ENCODE measurements at regions not wholly inside any gene's neighbourhood (a gene's known extent, or its start where the extent isn't known, plus 50 kb on each side); places are given as distances from the start of the nearest gene placed in this dataset.
"Not testable (repeated sequence)": the region's sequence is repeated elsewhere in the genome, so short reads cannot be mapped to it uniquely, and the experiment has no call there.

DNA sequence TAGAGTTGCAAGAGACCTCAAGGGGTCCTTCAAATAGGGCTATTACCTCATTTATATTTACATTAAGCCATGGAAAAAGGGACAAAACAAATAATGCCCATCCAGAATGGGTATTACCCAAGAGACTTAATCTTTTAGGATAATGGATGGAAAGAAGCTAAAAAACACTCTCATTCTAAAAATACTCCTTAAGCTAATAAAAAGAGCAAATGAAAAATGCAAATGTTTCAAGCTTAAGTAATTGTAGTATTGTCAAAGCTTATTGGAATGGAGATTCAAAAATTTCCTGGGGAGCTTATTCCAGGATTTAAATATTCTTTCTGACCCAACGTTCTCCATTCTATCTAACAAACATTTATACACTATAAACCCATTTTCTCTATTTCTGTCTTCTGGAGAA lies 107.8 kb upstream of the SPIN4 start:
- DNase-seq: no peak

DNA sequence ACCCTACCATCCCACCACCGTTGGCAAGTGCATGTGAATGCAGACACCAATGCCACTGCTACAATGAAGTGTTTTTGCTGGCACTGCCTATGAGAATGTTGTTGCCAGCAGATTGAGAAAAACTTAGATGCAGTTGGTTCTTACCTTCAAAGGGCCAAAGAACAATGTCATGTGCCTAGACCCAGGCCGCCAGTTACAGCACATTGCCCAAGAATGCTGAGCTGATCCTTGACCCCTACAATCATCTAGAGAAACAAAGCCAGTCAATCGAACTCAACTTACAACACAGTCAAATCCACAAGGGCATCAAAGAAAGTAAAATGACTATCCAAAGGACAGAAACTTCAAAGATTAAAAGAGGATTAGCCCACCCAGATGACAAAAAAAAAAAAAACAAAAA lies 102.4 kb upstream of the SPIN4 start:
- no peak for DNase-seq

DNA sequence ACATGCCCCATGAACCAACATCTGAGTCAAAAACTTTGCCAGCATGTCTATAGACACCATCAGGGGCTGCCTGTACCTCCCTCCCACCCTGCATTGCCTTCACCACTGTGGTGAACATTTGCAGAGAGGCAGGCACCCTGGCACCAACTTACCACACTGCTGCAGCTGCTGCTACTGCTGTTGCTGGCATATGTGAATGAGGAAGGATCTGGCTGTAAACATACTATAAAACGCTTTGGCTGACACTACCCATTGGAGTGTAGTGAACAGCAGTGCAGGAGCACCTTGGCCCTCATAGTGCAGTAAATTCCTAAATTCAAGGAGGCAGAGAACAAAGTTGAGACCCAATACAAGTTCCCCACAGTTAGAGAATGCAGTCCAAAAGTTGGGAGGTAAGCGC lies 90.6 kb upstream of the SPIN4 start:
- DNase-seq: no peak

DNA sequence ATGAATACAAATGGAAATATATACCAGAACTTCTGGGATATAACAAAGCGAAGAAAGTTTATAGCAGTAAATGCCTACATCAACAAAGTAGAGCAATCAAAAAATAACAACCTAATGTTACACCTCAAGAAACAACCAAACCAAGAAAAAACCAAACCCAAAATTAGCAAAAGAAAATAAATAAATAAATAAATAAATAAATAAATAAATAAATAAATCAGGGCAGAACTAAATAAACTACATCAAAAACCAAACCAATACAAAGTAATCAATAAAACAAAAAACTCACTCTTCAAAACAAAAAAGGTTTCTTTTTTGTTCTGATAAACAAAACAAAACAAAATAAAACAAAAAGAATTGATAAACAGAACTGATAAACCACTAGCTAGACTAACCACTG lies 88.4 kb upstream of the SPIN4 start:
- DNase-seq: no peak

DNA sequence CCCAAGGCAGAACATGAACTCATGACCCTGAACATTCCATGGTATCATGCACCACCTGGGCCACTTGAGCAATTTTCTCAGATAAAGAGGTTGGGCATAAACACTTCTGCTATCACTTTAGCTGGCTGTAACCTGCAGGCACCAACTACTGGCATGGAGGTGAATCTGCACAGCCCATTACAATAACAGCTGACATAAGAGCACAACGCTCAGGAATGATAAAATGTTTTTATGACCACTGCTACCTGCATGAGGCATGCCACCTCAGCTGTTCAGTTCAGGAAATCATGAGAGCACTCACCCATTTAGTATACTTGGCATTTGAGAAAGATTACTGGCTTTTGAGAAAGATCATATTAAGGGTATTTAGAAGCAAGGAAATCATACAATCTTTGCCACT lies 85.7 kb upstream of the SPIN4 start:
- DNase-seq: no peak

DNA sequence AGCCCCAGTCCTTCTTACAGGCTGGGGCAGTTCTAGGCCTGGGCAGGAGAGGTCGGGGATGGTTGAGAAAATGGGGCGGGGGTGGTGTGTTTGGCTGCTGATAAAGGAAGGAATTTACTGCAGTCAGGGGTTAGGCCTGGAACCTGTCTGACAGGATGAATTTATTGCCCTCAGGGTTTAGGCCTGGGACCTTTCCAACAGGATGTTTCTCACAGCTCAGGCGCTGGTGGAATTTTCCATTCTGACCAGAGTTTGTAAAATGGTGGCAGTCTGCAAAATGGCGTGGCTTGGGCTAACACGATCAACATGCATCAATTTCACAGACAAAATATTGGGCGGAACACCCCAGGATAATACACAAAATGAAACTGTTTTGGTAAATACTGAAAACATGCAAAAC lies 83.5 kb upstream of the SPIN4 start:
- DNase-seq: no peak

DNA sequence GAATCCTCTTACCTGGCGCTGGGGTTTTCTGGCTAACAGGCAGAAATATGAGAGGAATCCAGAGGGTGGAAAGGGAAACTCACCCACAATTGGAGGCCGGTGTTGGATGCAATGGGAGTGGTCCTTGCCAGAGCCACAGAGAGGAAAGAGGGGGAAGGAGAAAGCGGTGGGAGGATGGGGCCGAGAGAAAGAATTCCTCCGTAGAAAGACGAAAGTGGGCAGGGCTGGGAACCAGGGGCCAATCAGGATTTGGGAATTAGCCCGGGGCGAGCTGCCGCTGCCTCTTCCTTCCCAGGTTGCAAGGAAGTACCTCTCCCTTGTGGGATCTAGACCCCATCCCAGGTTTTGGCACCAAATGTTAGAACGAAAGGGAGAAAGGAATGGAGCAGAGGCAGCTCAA lies 83.1 kb upstream of the SPIN4 start:
- no peak for DNase-seq

DNA sequence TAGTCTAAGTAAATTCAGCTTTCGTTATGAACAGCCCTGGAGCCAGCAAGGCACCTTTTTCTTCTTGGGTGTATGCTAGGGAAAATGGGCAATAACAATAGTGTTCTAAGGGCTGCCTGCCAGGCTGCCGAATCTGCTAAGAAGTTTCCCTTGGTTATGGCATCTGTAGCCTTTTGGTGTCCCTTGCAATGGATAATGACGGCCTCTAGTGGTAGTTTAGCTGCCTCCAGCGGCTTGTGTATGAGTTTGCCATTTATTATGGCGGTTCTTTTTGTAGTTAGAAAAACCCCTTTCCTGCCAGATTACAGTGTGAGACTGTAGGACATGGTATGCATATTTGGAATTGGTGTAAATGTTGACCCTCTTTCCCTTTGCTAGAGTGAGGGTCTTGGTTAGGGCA lies 78.9 kb upstream of the SPIN4 start:
- no peak for DNase-seq

DNA sequence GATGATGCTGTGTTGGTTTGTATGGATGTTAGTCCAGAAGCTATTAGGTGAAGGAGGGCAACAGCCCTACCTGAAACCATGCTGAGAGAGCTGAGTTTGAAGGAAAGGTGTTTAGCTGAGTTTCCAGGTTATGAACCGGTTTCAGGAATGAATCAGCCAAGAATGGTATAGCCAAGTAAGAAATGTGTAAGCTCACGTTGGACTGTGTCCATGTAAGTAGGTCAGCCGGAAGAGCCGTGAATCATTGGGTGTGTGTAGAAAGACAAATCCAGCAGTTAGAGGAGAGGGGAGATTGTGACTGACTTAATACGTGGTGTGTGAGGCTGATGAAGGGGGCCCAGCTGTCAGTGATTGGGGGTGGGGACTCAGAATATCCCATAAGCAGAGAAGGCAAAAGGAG lies 77.2 kb upstream of the SPIN4 start:
- no peak for DNase-seq

DNA sequence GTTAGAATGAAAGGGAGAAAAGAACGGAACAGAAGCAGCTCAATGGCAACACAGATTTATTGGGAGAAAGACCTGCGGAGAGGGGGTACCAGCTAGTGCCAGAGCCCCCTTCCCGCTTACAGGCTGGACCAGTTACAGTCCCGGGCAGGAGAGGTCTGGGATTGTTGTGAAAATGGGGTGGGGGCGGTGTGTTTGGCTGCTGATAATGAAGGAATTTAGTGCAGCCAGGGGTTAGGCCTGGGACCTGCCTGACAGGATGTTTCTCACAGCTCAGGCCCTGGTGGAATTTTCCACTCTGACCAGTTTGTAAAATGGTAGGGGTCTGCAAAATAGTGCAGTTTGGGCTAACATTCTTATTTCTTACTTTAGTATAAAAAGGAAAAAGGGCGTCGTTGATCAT lies 75.4 kb upstream of the SPIN4 start:
- DNase-seq: no peak

DNA sequence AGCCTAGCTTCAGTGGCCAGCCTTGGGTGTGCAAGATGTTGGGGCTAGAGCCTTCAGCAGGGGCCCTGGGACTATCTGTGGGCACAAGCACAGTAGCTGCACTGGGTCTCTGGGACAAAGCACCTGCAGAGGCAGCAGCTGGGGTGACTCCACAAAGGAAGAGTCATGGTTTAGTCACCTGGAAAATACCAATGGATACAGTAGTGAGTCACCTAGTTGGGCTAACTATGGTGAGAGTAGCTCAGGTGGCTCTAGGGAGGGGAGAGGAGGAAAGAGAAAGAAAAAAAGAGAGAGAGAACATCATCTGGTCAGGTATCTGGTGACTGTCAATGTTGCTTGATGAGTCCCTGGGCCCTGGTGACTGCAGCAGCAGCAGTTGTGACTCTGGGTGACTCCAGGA lies 72.9 kb upstream of the SPIN4 start:
- no peak for DNase-seq

DNA sequence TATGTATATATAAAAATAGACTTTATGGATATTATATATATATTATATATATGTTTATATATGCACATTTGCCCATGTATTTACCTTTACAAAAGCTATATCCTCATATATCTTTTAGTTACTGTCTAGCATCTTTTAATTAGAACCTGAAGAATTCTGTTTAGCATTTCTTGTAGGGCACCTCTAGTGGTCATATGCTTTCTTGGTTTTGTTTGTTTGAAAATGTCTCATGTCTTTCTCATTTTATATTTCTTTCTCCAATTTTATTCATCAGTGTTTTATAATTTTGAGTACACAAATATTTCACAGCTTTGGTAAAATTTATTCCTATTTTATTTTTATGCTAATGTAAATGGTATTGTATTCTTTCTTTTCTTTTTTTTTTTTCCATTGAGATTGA lies 70.3 kb upstream of the SPIN4 start:
- DNase-seq: no peak

DNA sequence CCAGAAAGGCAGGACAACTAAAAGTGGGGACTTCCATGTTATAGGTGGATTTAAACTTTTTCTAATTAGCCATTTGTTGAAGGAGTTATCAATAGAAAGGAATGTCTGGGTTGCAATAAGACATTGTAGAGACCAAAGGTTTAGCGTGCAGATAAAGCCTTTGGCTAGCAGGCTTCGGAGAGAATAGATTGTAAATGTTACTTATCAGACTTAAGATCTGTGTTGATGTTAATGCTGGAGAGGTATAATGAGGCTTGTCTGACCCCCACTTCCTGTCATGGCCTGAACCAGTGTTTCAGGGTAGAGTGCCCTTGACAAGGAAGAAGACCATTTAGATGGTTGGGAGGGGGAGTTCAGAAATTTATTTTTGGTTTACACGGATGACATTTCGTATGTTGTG lies 67.1 kb upstream of the SPIN4 start:
- no peak for DNase-seq

DNA sequence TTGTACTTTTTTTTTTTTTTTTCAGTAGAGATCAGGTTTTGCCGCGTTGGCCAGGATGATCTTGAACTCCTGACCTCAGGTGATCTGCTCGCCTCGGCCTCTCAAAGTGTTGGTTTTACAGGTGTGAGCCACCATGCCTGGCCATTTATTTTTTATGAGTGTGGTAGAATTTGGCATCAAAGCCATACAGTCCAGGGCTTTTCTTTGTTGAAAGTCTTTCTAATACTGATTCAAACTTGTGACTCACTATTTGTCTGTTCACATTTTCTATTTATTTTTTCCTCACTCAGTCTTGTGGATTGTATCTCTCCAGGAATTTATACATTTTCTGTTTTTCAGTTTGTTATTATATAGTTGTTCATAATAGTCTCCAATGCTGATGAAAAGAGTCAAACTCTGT lies 66.5 kb upstream of the SPIN4 start:
- no peak for DNase-seq

DNA sequence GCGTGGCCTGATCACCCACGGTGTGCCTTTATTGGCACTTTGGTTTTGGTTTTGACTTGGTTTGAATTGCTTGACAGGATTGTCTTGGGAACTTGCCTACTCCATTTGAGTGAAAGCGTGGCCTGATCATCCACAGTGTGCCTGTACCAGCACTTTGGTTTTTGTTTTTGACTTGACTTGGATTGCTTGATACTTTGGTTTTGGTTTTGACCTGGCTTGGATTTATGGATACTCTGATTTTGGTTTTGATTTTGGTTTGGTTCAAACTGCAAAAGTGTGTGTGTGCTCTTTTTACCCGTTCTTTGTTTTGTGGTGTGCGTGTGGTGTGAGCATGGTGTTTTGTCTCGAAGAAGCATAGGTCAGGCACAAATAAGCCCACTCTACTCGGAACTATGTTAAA lies 58.8 kb upstream of the SPIN4 start:
- not testable (repeated sequence) for DNase-seq

DNA sequence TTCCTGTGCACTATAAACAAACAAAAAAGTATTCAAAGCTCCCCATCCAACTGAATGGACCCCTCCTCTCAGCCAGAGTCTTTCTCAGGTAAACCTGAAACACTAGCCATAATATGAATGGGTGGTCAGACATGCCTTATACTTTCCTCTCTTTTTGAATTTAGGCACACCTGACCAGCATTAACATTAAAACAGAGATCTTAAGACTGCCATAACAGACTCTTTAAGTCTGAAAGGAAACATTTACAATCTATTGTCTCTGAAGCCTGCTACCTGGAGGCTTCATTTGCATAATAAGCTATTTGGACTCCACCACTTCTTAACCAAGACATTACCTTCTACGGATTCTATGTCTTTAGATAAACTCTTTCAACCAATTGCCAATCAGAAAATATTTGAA lies 56.9 kb upstream of the SPIN4 start:
- DNase-seq: no peak

DNA sequence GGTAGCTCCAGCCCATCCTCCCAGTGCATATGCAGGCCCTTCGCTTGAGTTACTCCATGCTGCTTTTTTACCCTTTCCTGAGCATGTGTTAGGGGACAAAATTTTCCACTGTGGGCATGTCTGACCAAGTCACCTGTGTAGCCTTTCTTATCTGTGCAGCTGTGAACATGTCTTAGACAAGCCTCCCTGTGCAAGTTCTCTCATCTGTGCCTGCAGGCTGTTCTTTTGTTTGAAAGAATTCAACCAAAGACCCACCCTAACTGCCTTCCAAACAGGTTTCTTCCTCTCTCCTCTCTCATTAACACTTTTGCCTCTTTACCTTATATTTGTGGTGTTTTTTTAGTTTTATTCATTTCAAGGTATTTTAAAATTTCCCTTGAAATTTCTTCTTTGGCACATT lies 53.2 kb upstream of the SPIN4 start:
- no peak for DNase-seq

DNA sequence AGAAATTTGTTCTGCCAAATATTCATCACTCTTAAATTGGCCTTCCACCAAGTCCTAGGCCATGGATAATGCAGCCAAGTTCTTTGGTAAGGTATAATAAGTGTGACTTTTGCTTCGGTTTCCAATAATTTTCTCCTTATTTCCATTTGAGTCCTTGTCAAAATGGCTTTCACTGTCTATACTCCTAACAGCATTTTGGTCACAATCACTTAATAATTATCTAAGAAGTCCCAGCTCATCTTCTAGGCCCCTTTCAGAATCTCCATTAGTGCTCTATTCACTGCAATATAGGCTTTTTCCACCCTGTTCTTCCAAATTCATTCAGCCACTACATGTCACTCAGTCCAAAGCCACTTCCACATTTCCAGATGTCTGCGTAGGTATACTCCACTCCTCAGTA lies 51.0 kb upstream of the SPIN4 start:
- no peak for DNase-seq

All from NCI-H524 treated with DMSO at 0.1 percent for 48 hours (cell line).